ENCODE measurements at regions not wholly inside any gene's neighbourhood (a gene's known extent, or its start where the extent isn't known, plus 50 kb on each side); places are given as distances from the start of the nearest gene placed in this dataset.

GRCh38 chr2:88318956-88319330 lies 133.6 kb downstream of the FOXI3 start:
- peaks cover 7% of the 10 kb centered on the region for H3K9me3 Mint-ChIP-seq
- no peak overlapping the region for H3K4me3 Mint-ChIP-seq
- H3K27ac Mint-ChIP-seq, result no peak overlapping the region
- H3K27me3 Mint-ChIP-seq (ENCODE audit: low read depth), result no peaks in the 10 kb centered on the region
- H3K4me1 Mint-ChIP-seq (ENCODE audit: low read depth), result no peaks in the 10 kb centered on the region
- H3K36me3 Mint-ChIP-seq (ENCODE audit: low read depth), result no peaks in the 10 kb centered on the region

GRCh38 chr2:88318071-88318955 lies 134.2 kb downstream of the FOXI3 start:
- Mint-ChIP-seq H3K27ac (no peak overlapping the region), H3K9me3 (peaks cover 7% of the 10 kb centered on the region), H3K4me3 (no peak overlapping the region), H3K36me3 (ENCODE audit: low read depth) (no peaks in the 10 kb centered on the region), H3K4me1 (ENCODE audit: low read depth) (no peaks in the 10 kb centered on the region), H3K27me3 (ENCODE audit: low read depth) (no peaks in the 10 kb centered on the region)

- Mint-ChIP-seq H3K4me3 (no peak overlapping the region), H3K4me1 (ENCODE audit: low read depth) (no peaks in the 10 kb centered on the region), H3K27ac (no peak overlapping the region), H3K36me3 (ENCODE audit: low read depth) (no peaks in the 10 kb centered on the region), H3K9me3 (no peaks in the 10 kb centered on the region), H3K27me3 (ENCODE audit: low read depth) (no peaks in the 10 kb centered on the region)
Measured at GRCh38 chr2:88310787-88311186, 140.6 kb downstream of the THNSL2 start.

DNA sequence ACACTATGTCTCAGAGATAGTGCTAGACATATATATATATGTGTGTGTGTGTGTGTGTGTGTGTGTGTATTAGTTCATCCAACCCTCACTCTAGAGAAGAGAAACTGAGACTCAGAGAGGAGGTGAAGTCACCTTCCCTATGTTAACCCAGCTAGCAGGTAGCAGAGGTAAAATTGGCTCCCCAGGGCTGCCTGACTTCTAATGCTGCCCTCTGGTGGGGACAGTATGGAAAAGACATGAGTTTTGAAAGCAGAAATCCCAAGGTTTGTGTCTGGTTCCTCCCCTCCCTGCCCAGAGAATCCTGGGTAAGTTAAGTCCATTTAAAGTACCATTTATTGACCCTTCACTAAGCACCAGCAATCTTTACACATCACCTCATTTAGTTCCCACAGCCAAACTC lies 137.7 kb downstream of the THNSL2 start:
- Mint-ChIP-seq H3K36me3 (ENCODE audit: low read depth) (no peaks in the 10 kb centered on the region), H3K4me3 (no peak overlapping the region), H3K27me3 (ENCODE audit: low read depth) (peaks cover 4% of the 10 kb centered on the region), H3K27ac (no peak overlapping the region), H3K9me3 (no peaks in the 10 kb centered on the region), H3K4me1 (ENCODE audit: low read depth) (no peaks in the 10 kb centered on the region)

DNA sequence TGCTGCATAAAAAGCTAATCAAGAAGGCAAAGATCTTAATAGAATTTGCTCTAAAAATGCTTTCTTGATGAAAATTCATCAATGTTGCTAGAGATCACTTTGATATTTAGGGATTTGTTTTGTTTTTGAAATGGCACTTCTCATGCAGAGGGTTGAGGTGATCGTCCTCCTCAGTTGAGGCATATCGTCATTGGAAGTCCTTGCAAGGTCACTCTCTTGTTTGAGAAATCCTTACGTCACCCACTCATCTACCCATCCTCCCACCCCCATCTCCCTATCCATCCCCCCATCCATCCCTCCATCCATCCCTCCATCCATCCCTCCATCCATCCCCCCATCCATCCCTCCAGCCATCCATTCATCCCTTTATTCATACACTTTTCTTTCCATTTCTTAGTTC lies 133.7 kb downstream of the THNSL2 start:
- H3K9me3 Mint-ChIP-seq, result no peaks in the 10 kb centered on the region
- H3K4me3 Mint-ChIP-seq, result no peak overlapping the region
- H3K36me3 Mint-ChIP-seq (ENCODE audit: low read depth), result no peaks in the 10 kb centered on the region
- H3K4me1 Mint-ChIP-seq (ENCODE audit: low read depth), result no peaks in the 10 kb centered on the region
- peaks cover 4% of the 10 kb centered on the region for H3K27me3 Mint-ChIP-seq (ENCODE audit: low read depth)
- H3K27ac Mint-ChIP-seq, result no peak overlapping the region

DNA sequence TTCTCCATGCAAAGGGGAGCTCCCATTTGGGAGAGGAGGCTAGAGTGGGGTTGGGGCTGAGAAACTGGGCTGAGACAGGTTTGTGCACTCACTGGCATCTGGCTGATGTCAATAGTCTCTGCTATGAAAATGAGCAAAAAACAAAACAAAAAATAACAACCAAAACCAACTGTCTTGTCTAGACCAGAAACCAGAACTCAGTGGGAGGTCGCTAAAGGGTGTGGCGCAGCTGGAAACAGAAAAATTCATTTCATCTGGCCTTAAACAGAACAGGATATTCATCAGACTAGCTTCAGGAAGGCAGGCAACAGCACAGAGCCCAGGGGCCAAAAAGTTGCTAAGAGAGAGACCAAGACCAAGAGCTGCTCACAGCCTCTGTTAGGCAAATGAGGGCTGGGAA lies 126.1 kb downstream of the THNSL2 start:
- Mint-ChIP-seq H3K4me1 (ENCODE audit: low read depth) (no peaks in the 10 kb centered on the region), H3K27me3 (ENCODE audit: low read depth) (peaks cover 4% of the 10 kb centered on the region), H3K4me3 (no peak overlapping the region), H3K9me3 (no peaks in the 10 kb centered on the region), H3K27ac (no peak overlapping the region), H3K36me3 (ENCODE audit: low read depth) (no peaks in the 10 kb centered on the region)

GRCh38 chr2:88283886-88284592 lies 113.9 kb downstream of the THNSL2 start:
- no peak overlapping the region for H3K4me3 Mint-ChIP-seq
- H3K27ac Mint-ChIP-seq, result no peak overlapping the region
- no peaks in the 10 kb centered on the region for H3K4me1 Mint-ChIP-seq (ENCODE audit: low read depth)
- no peaks in the 10 kb centered on the region for H3K9me3 Mint-ChIP-seq
- H3K27me3 Mint-ChIP-seq (ENCODE audit: low read depth), result peaks cover 4% of the 10 kb centered on the region
- H3K36me3 Mint-ChIP-seq (ENCODE audit: low read depth), result no peaks in the 10 kb centered on the region

DNA sequence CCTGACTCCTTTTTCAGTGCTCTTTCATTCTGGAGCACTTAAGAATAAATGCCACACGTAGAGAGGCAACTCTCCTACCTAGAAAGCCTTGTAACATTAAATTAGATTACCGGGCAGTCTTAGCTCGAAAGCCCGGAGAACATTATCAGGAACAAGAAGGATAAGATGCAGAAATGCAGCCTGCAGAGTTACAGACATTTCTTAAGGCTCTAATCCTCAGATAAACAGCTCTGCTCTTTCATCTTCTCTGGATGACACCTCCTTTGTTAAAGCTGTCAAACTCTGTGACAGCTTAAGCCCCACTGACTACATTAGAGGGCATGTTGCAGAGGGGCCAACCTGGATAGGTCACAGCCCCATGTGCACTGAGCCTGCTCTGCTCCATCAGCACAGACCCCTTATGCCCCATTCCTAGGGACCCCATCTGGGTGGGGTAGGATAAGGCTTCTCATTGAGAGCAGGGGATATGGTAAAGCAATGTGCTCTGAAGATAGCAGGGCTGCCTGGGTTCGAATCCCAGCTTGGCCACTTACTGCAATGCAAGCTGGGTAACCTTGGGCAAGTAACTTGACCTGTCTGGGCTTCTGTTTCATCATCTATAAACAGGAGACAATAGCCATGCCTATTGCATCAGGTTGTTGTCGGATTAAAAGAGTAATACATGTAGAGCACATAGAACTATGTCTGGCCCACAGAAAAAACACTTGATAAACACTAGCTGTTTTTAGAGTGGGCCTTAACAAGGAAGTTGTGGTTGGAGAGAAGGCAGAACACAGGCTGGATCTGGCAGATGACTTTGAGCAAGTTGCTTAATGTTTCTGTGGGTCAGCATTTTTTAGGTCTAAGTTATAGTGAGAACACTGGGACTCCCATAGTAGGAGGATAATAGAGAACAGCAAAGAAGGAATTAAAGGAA lies 111.4 kb downstream of the THNSL2 start:
- Mint-ChIP-seq H3K27ac (no peak overlapping the region), H3K4me1 (ENCODE audit: low read depth) (no peaks in the 10 kb centered on the region), H3K27me3 (ENCODE audit: low read depth) (peaks cover 4% of the 10 kb centered on the region), H3K9me3 (no peaks in the 10 kb centered on the region), H3K36me3 (ENCODE audit: low read depth) (no peaks in the 10 kb centered on the region), H3K4me3 (no peak overlapping the region)

DNA sequence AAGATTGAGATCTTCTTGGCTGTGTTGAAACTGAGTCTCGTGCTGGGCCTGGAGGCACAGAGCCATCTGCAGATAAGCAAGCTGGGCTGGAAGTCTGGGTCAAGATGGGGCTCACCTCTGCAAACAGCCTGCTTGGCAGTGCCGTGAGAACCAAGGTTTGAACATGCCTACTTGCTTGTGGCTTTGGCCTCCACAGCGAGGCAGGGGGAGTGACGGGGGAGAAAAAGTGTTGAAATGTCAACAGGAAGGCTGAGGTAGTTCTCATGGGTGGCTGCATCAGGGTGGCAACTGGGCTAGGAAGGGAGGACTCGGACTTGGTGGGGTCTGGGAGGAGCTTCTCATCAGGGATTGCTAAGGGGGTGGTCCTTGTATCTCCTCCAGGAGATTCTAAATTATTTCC lies 99.7 kb downstream of the THNSL2 start:
- no peak overlapping the region for H3K27ac Mint-ChIP-seq
- no peaks in the 10 kb centered on the region for H3K27me3 Mint-ChIP-seq (ENCODE audit: low read depth)

DNA sequence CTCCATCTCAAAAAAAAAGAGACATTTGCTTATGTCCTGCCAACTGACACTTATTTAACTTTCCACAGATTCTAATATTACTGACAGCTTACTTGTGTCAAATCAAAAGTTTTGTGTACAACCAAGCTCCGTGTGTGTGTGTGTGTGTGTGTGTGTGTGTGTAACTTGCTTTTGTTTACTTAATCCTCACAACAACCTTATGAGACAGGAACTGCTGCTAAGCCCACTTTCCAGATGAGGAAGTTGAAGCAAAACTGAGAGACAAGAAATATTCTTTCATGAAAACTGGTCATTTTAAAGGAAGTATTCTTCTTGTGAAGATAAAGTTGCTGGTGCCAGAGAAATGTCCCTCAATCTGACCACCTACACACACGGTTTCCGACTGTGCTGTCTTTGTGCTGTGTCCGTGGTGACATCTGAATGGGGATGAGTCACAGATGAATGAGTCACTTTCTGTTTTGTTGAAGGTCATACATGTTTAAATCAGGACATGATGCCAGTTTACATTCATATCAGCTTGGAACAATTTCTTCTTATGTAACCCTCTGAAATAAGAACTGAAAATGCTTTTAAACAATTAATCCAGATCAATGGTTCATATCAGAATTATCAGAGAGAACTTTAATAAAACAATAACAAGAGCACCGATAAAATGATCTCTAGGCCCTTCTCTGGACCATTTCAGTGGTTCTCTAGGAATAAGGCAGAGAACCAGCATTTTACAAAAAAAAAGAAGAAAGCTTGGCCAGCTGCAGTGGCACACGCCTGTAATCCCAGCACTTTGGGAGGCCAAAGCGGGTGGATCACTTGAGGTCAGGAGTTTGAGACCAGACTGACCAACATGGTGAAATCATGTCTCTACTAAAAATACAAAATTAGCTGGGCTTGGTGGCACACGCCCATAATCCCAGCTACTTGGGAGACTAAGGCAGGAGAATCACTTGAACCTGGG lies 95.5 kb downstream of the THNSL2 start:
- Mint-ChIP-seq H3K4me3 (no peak overlapping the region), H3K36me3 (ENCODE audit: low read depth) (no peaks in the 10 kb centered on the region), H3K4me1 (ENCODE audit: low read depth) (peaks cover 4% of the 10 kb centered on the region), H3K27me3 (ENCODE audit: low read depth) (peaks cover 10% of the 10 kb centered on the region), H3K9me3 (no peaks in the 10 kb centered on the region), H3K27ac (no peak overlapping the region)

More for the DNA sequence above, 99.7 kb downstream of the THNSL2 start:
- no peak overlapping the region for H3K4me3 Mint-ChIP-seq
- no peaks in the 10 kb centered on the region for H3K9me3 Mint-ChIP-seq
- H3K4me1 Mint-ChIP-seq (ENCODE audit: low read depth), result peaks cover 4% of the 10 kb centered on the region
- H3K36me3 Mint-ChIP-seq (ENCODE audit: low read depth), result no peaks in the 10 kb centered on the region

DNA sequence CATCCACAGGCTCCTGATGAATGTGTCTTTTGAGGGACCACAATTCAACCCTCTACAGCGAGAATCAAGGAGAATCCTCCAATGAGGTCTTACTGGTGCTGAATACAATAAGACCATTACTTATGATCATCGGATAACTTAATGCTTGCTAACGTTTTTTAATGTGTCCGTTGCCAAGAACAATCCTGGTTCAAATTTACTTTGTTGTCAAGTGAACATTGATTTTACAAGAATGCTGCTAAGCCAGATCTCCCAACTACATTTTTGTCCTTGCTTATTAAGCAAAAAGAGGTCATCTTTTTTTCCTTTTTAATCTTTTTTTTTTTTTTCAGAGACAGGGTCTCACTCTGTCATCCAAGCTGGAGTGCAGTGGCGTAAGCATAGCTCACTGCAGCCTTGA lies 93.7 kb downstream of the THNSL2 start:
- Mint-ChIP-seq H3K27ac (no peak overlapping the region), H3K36me3 (ENCODE audit: low read depth) (no peaks in the 10 kb centered on the region), H3K27me3 (ENCODE audit: low read depth) (peaks cover 10% of the 10 kb centered on the region), H3K4me3 (no peak overlapping the region), H3K4me1 (ENCODE audit: low read depth) (peaks cover 4% of the 10 kb centered on the region), H3K9me3 (no peaks in the 10 kb centered on the region)

GRCh38 chr2:88261725-88262124 lies 91.6 kb downstream of the THNSL2 start:
- no peaks in the 10 kb centered on the region for H3K9me3 Mint-ChIP-seq
- no peaks in the 10 kb centered on the region for H3K36me3 Mint-ChIP-seq (ENCODE audit: low read depth)
- H3K27me3 Mint-ChIP-seq (ENCODE audit: low read depth), result peaks cover 10% of the 10 kb centered on the region
- H3K4me3 Mint-ChIP-seq, result no peak overlapping the region
- H3K27ac Mint-ChIP-seq, result no peak overlapping the region
- H3K4me1 Mint-ChIP-seq (ENCODE audit: low read depth), result peaks cover 4% of the 10 kb centered on the region

- Mint-ChIP-seq H3K4me3 (no peak overlapping the region), H3K36me3 (ENCODE audit: low read depth) (no peaks in the 10 kb centered on the region), H3K4me1 (ENCODE audit: low read depth) (no peaks in the 10 kb centered on the region), H3K27ac (no peak overlapping the region), H3K9me3 (no peaks in the 10 kb centered on the region), H3K27me3 (ENCODE audit: low read depth) (peaks cover 9% of the 10 kb centered on the region)
Measured at GRCh38 chr2:88258208-88258607, 88.1 kb downstream of the THNSL2 start.
